ENCODE measurements at regions not wholly inside any gene's neighbourhood (a gene's known extent, or its start where the extent isn't known, plus 50 kb on each side); places are given as distances from the start of the nearest gene placed in this dataset.
"Not testable (repeated sequence)": the region's sequence is repeated elsewhere in the genome, so short reads cannot be mapped to it uniquely, and the experiment has no call there.

GRCh38 chr6:3913077-3913957 is 64.1 kb downstream of the FAM50B start:
- H3K27ac Mint-ChIP-seq = no peak overlapping the region
- peaks cover 32% of the 10 kb centered on the region for H3K4me1 Mint-ChIP-seq
- ChIA-PET CTCF (interaction anchor here (1.1 to 1.7 kb wide), 2 partner anchors 20 to 64 kb away, joined by 4 to 10 read pairs; partner anchors contain the start of gene FAM50B), POLR2A (interaction anchor here (0.5 to 1.9 kb wide), 3 partner anchors 64 to 124 kb away, joined by 3 to 7 read pairs (median 3); partner anchors contain the start of gene FAM50B)
- H3K4me3 Mint-ChIP-seq = no peak overlapping the region
- H3K36me3 Mint-ChIP-seq (ENCODE audit: low read depth) = no peaks in the 10 kb centered on the region
- H3K9me3 Mint-ChIP-seq = peaks cover 6% of the 10 kb centered on the region
- H3K27me3 Mint-ChIP-seq = peaks cover 35% of the 10 kb centered on the region
- DNase-seq = no peak

DNA sequence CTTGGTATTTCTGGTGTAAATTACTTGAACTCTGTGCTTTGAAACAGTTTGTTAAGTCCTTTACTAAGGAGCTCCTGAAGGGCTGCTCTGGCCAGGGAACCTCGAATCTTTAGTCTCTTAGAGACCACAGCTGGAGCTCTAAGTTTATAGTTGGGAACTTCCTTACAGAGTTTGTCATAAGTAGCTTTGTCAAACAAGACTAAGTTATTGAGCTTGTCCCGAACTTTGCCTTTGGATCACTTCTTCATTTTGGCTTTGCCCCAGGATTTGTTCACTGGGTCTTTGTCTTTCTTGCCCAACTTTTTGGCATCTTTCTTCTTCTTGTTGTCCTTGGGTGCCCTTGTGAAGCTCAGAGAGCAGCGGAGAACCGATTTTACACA is 64.8 kb downstream of the FAM50B start:
- Mint-ChIP-seq H3K27ac (no peak overlapping the region), H3K36me3 (ENCODE audit: low read depth) (no peaks in the 10 kb centered on the region), H3K4me1 (peaks cover 32% of the 10 kb centered on the region), H3K4me3 (no peak overlapping the region), H3K9me3 (peaks cover 6% of the 10 kb centered on the region), H3K27me3 (peaks cover 35% of the 10 kb centered on the region)
- DNase-seq = no peak
- ChIA-PET CTCF (interaction anchor here (1.1 to 1.7 kb wide), 2 partner anchors 19 to 64 kb away, joined by 4 to 10 read pairs; partner anchors contain the start of gene FAM50B), POLR2A (interaction anchor here (0.5 to 1.9 kb wide), 3 partner anchors 65 to 123 kb away, joined by 3 to 7 read pairs (median 3); partner anchors contain the start of gene FAM50B)

DNA sequence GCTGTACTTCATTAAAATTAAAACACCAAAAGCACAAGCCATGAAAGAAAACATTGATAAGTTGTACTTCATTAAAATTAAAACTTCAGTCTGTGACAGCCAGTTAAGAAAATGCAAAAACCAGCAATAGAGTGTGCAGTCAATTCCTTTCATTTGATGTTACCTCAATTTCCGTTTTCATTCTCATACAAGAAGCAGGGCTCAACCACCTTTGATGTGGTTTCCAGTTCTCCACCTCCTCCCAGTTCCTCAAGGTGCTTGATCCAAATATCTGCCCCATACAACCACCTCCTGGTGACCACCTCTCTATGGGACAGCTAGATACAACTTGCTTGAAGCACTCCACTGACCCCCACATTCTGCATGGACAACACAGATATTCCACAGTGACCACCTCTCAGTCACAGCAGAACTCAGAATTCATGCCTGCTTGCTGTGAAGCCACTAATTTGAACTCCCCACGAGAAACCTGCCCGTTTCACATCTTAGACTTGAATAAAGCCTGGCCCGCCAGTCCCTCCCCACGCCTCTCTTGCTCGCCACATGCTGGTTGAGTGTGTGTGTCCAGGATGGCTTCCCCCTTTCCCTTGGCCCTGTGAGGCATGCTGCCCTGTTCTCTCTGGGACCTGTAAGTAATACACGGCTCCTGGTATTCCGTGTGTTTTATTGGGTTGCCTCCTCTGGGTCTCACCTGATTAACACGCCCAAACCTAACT is 66.1 kb downstream of the FAM50B start:
- H3K4me3 Mint-ChIP-seq = peak overlapping the region; percentile 29
- H3K4me1 Mint-ChIP-seq = peaks cover 32% of the 10 kb centered on the region
- peaks cover 34% of the 10 kb centered on the region for H3K27me3 Mint-ChIP-seq
- peaks cover 6% of the 10 kb centered on the region for H3K9me3 Mint-ChIP-seq
- no peaks in the 10 kb centered on the region for H3K36me3 Mint-ChIP-seq (ENCODE audit: low read depth)
- peak overlapping the region; percentile 65 for H3K27ac Mint-ChIP-seq
- DNase-seq = peak; percentile 51
- POLR2A ChIA-PET = interaction anchor here (1.0 to 1.9 kb wide), 2 partner anchors 66 to 106 kb away, joined by 3 to 7 read pairs; partner anchors contain the start of gene FAM50B
- CTCF ChIA-PET = no interaction called here

DNA sequence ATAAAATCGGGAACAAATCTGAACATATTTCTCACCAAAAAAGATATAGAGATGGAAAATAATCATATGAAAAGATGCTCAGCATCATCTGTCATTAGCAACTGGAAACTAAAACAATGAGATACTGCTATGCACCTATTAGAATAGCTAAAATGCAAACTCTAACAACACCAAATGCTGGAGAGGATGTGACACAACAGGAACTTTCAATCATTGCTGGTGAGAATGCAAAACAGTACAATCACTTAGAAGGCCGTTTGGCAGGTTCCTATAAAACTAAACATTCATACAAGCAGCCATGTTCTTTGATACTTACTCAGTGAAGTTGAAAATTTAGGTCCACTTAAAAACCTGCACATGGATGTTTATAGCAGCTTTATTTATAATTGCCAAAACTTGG is 67.0 kb downstream of the FAM50B start:
- Mint-ChIP-seq H3K4me1 (peaks cover 32% of the 10 kb centered on the region), H3K9me3 (peaks cover 6% of the 10 kb centered on the region), H3K4me3 (no peak overlapping the region), H3K36me3 (ENCODE audit: low read depth) (no peaks in the 10 kb centered on the region), H3K27me3 (peaks cover 26% of the 10 kb centered on the region), H3K27ac (no peak overlapping the region)
- no peak for DNase-seq
- CTCF ChIA-PET = interaction anchor here (1.0 kb wide), 1 partner anchor 16 kb away, joined by 3 read pairs; no protein-coding TSS in a partner anchor
- POLR2A ChIA-PET = interaction anchor here (0.9 to 1.0 kb wide), 2 partner anchors 67 to 105 kb away, joined by 3 read pairs; partner anchors contain the start of gene FAM50B

- Mint-ChIP-seq H3K4me1 (peaks cover 32% of the 10 kb centered on the region), H3K27me3 (peaks cover 20% of the 10 kb centered on the region)
- not testable (repeated sequence) for DNase-seq; H3K27ac Mint-ChIP-seq; H3K36me3 Mint-ChIP-seq (ENCODE audit: low read depth); H3K9me3 Mint-ChIP-seq; H3K4me3 Mint-ChIP-seq
- ChIA-PET POLR2A (interaction anchor here (0.9 kb wide), 1 partner anchor 68 kb away, joined by 3 read pairs; the partner anchor contains the start of gene FAM50B), CTCF (interaction anchor here (1.0 kb wide), 1 partner anchor 16 kb away, joined by 3 read pairs; no protein-coding TSS in a partner anchor)
Measured at GRCh38 chr6:3916749-3917148, 67.6 kb downstream of the FAM50B start.

DNA sequence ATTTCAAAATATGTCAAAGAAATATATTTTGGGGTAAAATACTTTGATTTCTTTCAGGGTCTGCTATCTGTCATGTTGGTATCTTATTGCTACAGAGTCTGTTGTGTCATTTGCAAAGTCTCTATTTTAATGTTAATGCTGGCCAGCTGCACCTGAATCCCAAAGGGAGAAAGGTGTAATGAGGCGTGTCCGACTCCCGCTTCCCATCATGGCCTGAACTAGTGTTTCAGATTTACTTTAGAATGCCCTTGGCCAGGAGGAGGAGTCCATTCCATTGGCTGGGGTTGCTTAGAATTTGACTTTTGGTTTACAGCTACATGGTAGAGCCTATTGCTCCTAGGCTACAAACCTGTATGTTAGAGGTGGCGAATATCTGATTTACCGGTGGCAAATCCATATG is 69.3 kb downstream of the FAM50B start:
- Mint-ChIP-seq H3K4me3 (no peak overlapping the region), H3K4me1 (peaks cover 32% of the 10 kb centered on the region), H3K9me3 (peaks cover 6% of the 10 kb centered on the region), H3K27me3 (peaks cover 4% of the 10 kb centered on the region), H3K36me3 (ENCODE audit: low read depth) (no peaks in the 10 kb centered on the region), H3K27ac (no peak overlapping the region)
- CTCF ChIA-PET = no interaction called here
- no peak for DNase-seq
- POLR2A ChIA-PET = no interaction called here

DNA sequence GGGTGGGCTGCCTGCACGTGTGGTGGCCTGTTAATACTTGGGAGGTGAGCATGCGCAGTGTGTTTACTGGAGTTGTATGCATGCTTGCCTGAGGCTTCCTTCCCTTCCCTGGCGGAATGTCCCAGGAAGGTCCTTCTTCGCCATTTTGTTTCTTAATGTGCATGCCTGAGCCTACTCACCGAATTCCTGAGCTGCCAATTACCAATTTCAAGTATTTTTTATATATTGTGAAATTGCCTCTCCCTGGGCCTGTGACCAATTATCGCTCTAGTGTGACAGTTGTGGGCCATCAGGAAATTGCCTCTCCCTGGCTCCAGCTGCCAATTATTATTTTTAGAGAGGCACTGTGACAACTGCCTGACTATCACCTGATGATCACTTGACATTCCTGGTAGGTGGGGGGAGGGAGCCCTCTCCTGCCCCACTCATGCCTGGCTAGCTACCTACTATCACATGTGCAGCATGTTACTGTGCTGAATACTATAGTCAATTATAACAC is 70.0 kb downstream of the FAM50B start:
- DNase-seq = no peak
- Mint-ChIP-seq H3K4me3 (no peak overlapping the region), H3K36me3 (ENCODE audit: low read depth) (no peaks in the 10 kb centered on the region), H3K27me3 (peaks cover 1% of the 10 kb centered on the region), H3K27ac (no peak overlapping the region), H3K4me1 (peaks cover 29% of the 10 kb centered on the region), H3K9me3 (peaks cover 6% of the 10 kb centered on the region)
- ChIA-PET CTCF (interaction anchor here (0.9 kb wide), 1 partner anchor 14 kb away, joined by 4 read pairs; no protein-coding TSS in a partner anchor), POLR2A (no interaction called here)

GRCh38 chr6:3919849-3920248 is 70.7 kb downstream of the FAM50B start:
- Mint-ChIP-seq H3K27ac (no peak overlapping the region), H3K9me3 (peaks cover 6% of the 10 kb centered on the region), H3K27me3 (no peaks in the 10 kb centered on the region), H3K4me3 (no peak overlapping the region), H3K36me3 (ENCODE audit: low read depth) (no peaks in the 10 kb centered on the region), H3K4me1 (peaks cover 23% of the 10 kb centered on the region)
- ChIA-PET CTCF (no interaction called here), POLR2A (no interaction called here)
- no peak for DNase-seq

- no peaks in the 10 kb centered on the region for H3K27me3 Mint-ChIP-seq
- H3K36me3 Mint-ChIP-seq (ENCODE audit: low read depth) = no peaks in the 10 kb centered on the region
- CTCF ChIA-PET = no interaction called here
- H3K4me1 Mint-ChIP-seq = peaks cover 19% of the 10 kb centered on the region
- POLR2A ChIA-PET = no interaction called here
- H3K27ac Mint-ChIP-seq = no peak overlapping the region
- no peak overlapping the region for H3K4me3 Mint-ChIP-seq
- no peak for DNase-seq
- peaks cover 6% of the 10 kb centered on the region for H3K9me3 Mint-ChIP-seq
Measured at GRCh38 chr6:3920321-3920720, 71.1 kb downstream of the FAM50B start.

- no peaks in the 10 kb centered on the region for H3K36me3 Mint-ChIP-seq (ENCODE audit: low read depth)
- ChIA-PET POLR2A (no interaction called here), CTCF (interaction anchor here (1.8 kb wide), 1 partner anchor 12 kb away, joined by 6 read pairs; no protein-coding TSS in a partner anchor)
- H3K4me3 Mint-ChIP-seq = no peak overlapping the region
- no peaks in the 10 kb centered on the region for H3K27me3 Mint-ChIP-seq
- peaks cover 6% of the 10 kb centered on the region for H3K9me3 Mint-ChIP-seq
- no peak overlapping the region for H3K27ac Mint-ChIP-seq
- DNase-seq = no peak
- peaks cover 5% of the 10 kb centered on the region for H3K4me1 Mint-ChIP-seq
Measured at GRCh38 chr6:3921663-3922062, 72.5 kb downstream of the FAM50B start.

GRCh38 chr6:3922619-3923018 is 73.4 kb downstream of the FAM50B start:
- POLR2A ChIA-PET, DNase-seq, H3K27ac Mint-ChIP-seq: not testable (repeated sequence)

DNA sequence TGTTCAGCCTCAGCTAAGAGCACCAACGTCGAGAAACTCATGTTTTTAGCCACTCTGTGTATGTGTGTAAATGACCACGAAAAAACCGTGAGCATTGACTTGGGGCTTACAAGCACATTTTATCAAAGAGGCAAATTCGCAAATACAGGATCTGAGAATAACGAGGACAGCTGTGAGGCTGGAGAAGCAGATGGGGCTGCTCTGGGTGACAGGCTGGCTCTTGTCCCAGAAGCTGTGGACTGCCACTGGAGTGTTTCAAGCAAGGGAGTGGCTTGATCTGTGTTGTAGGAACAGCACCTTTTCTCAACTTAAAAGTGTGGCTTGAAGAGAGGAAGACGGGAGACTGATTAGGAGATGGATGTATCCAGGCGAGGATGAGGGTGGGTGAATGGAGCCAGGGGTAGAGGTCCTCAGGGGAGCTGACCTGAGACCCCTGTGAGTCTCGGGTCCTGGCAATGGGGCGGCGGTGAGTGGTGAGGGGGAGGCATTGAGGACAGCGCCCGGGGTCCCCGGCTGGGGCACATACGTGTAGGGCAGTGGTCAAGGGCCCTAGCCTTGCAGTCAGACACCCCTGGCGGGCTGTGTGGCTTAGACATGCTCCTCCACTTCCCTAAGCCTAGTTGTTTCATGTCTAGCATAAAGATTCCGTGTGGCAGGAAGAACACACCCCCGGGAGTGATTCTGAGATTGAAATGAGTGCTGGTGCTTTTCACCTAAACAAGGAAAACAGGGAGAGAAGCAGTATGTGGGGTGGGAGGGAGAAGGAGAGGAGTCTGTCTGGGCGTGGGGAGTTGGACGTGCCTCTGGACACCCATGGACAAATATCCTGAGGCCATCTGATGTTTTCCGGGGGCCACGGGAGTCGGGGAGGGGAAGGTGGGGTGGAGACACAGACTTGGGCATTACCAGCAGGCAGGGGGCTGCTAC is 76.3 kb downstream of the FAM50B start:
- CTCF ChIA-PET; POLR2A ChIA-PET; H3K4me1 Mint-ChIP-seq; H3K4me3 Mint-ChIP-seq; H3K27me3 Mint-ChIP-seq; H3K36me3 Mint-ChIP-seq (ENCODE audit: low read depth); H3K27ac Mint-ChIP-seq; H3K9me3 Mint-ChIP-seq; DNase-seq: not testable (repeated sequence)

More at GRCh38 chr6:3922619-3923018, 73.4 kb downstream of the FAM50B start:
- CTCF ChIA-PET = interaction anchor here (1.8 kb wide), 1 partner anchor 11 kb away, joined by 6 read pairs; no protein-coding TSS in a partner anchor
- H3K4me3 Mint-ChIP-seq; H3K36me3 Mint-ChIP-seq (ENCODE audit: low read depth); H3K4me1 Mint-ChIP-seq; H3K9me3 Mint-ChIP-seq; H3K27me3 Mint-ChIP-seq: not testable (repeated sequence)
